Hepatocyte (in vitro differentiated cells): ENCODE measurements at regions not wholly inside any gene's neighbourhood (a gene's known extent, or its start where the extent isn't known, plus 50 kb on each side); places are given as distances from the start of the nearest gene placed in this dataset.

Source experiments
- CTCF ChIP-seq: fragments of 200-600 bp; sonication (generic); IDR thresholded peaks from 2 replicates; pipeline ENCODE4 v1.5.1; 2016; ENCODE audit warnings: antibody characterized with exemption, mild to moderate bottlenecking; ENCODE audit not compliant: poor library complexity
- EZH2 ChIP-seq: fragments of 200-600 bp; sonication (generic); IDR thresholded peaks from 2 replicates; pipeline ENCODE4 v1.6.1; 2016; ENCODE audit warnings: antibody characterized with exemption, mild to moderate bottlenecking, borderline replicate concordance
- EZH2phosphoT487 ChIP-seq: fragments of 200-600 bp; sonication (generic); IDR thresholded peaks from one replicate; pipeline ENCODE4 v1.6.1; 2018; ENCODE audit warnings: antibody characterized with exemption, mild to moderate bottlenecking, low read depth, moderate library complexity; ENCODE audit not compliant: unreplicated experiment, severe bottlenecking

GRCh38 chr5:101136454-101136853 is 233.4 kb upstream of the ST8SIA4 start:
- no peak for TF ChIP-seq CTCF
- no peak for TF ChIP-seq EZH2
- no peak for TF ChIP-seq EZH2phosphoT487
